ENCODE measurements at regions not wholly inside any gene's neighbourhood (a gene's known extent, or its start where the extent isn't known, plus 50 kb on each side); places are given as distances from the start of the nearest gene placed in this dataset.
A peak's percentile ranks its signal among the peaks of the same experiment; 100 is the strongest.

- H2BK20ac ChIP-seq (ENCODE audit: low read length): no peak overlapping the region
- H3K23me2 ChIP-seq (ENCODE audit: low read depth, low read length): no peaks in the 10 kb centered on the region
- H3K79me1 ChIP-seq (ENCODE audit: low read depth, low read length): no peaks in the 10 kb centered on the region
- no peak overlapping the region for H2BK15ac ChIP-seq (ENCODE audit: low read length)
- no peak overlapping the region for H3K4me2 ChIP-seq (ENCODE audit: insufficient read depth in 1 of 2, low read depth in 2 of 2, low read length in 2 of 2)
- CTCF ChIA-PET (ENCODE audit: partially characterized antibody): interaction anchor here (0.7 to 0.8 kb wide), 2 partner anchors 7 to 10 kb away, joined by 3 read pairs; no protein-coding TSS in a partner anchor
- no peak overlapping the region for H3K14ac ChIP-seq (ENCODE audit: insufficient read length)
- FAIRE-seq (no peak), DNase-seq (ENCODE audit: low read depth in 1 of 2, low spot score in 2 of 2) (no peak)
- no peak overlapping the region for H3K56ac ChIP-seq (replicated peaks; ENCODE audit: insufficient read length, low read depth, low read length)
- no peak overlapping the region for H4K5ac ChIP-seq (ENCODE audit: insufficient read length, low read depth, low read length)
- 90% methylated on average over 8 of the region's 8 CpGs; no CpG with 5 or more reads in 1 of the 2 experiments for WGBS, 2 experiments (ENCODE audit: extremely low coverage in 1 of 2, insufficient coverage in 1 of 2, insufficient read length in 1 of 2, insufficient replicate concordance in 2 of 2, low coverage in 1 of 2, low lambda C conversion rate in 2 of 2, missing lambda C conversion rate in 1 of 2)
- H3K36me3 ChIP-seq (ENCODE audit: control insufficient read depth in 2 of 4, insufficient read depth in 4 of 4, low read length in 3 of 4): no peaks in the 10 kb centered on the region
- no peak overlapping the region for H2AK5ac ChIP-seq (ENCODE audit: low read depth, low read length)
- no peak overlapping the region for H3K23ac ChIP-seq (ENCODE audit: insufficient read length)
- no peak overlapping the region for H3K18ac ChIP-seq (ENCODE audit: extremely low read depth, low read length)
- H3K9ac ChIP-seq (replicated peaks in 1 of 4; ENCODE audit: extremely low read depth in 1 of 4, low read depth in 3 of 4, low read length in 3 of 4): no peak overlapping the region
- no peak overlapping the region for H3K4me3 ChIP-seq (ENCODE audit: extremely low read depth in 1 of 4, insufficient read depth in 2 of 4, low read depth in 3 of 4, low read length in 4 of 4)
- no peaks in the 10 kb centered on the region for H3K27me3 ChIP-seq (replicated peaks in 1 of 4; ENCODE audit: control insufficient read depth in 3 of 4, extremely low read depth in 1 of 4, insufficient read depth in 3 of 4, low read length in 3 of 4)
- TF ChIP-seq RAD21 (IDR thresholded peaks at IDR 0.05 in 1 of 2, conservative IDR thresholded peaks at IDR 0.05 in 1 of 2; ENCODE audit: low read depth in 2 of 2, low read length in 2 of 2) (peak in 1 of 2 experiments; percentile 30; a peak in 1 of 4 replicates), CREB1 (IDR thresholded peaks at IDR 0.05) (no peak), MAX (IDR thresholded peaks at IDR 0.05) (peak; percentile 56; the same call in 1 of the 2 replicates), CTCF (IDR thresholded peaks at IDR 0.05; ENCODE audit: control extremely low read depth in 1 of 3, insufficient read depth in 1 of 3, low read depth in 1 of 3, low read length in 3 of 3) (peak in 2 of 3 experiments; percentile 15 to 44; a peak in 2 of 4 replicates)
- no peak overlapping the region for H4K91ac ChIP-seq (replicated peaks; ENCODE audit: insufficient read length, low read length)
- H3K27ac ChIP-seq (ENCODE audit: low read depth, low read length): no peak overlapping the region
- POLR2A ChIA-PET (ENCODE audit: partially characterized antibody): no interaction called here
- no peak overlapping the region for H2BK12ac ChIP-seq (ENCODE audit: low read depth, low read length)
- no peaks in the 10 kb centered on the region for H3K79me2 ChIP-seq (ENCODE audit: control insufficient read depth in 1 of 2, insufficient read depth in 2 of 2, low read length in 2 of 2)
- no peak overlapping the region for H4K8ac ChIP-seq (ENCODE audit: extremely low read depth, insufficient read depth, low read length)
- no peak overlapping the region for H2AFZ ChIP-seq (ENCODE audit: low read length)
- H3K9me3 ChIP-seq (ENCODE audit: insufficient read depth in 2 of 2, low read depth in 1 of 2, low read length in 1 of 2): no peaks in the 10 kb centered on the region
- H4K20me1 ChIP-seq (replicated peaks in 1 of 2; ENCODE audit: control insufficient read depth in 1 of 2, insufficient read depth in 2 of 2, low read length in 2 of 2): no peaks in the 10 kb centered on the region
- H3K4me1 ChIP-seq (replicated peaks in 1 of 4; ENCODE audit: control insufficient read depth in 3 of 4, insufficient read depth in 4 of 4, low read length in 3 of 4): no peaks in the 10 kb centered on the region
- no peak overlapping the region for H3K4ac ChIP-seq (replicated peaks; ENCODE audit: insufficient read length, low read depth, low read length)
- no peak overlapping the region for H2BK120ac ChIP-seq (replicated peaks; ENCODE audit: low read depth, low read length)
- no peak overlapping the region for H2BK5ac ChIP-seq (ENCODE audit: low read depth, low read length)
Observed at GRCh38 chr16:65342231-65342866, 220.5 kb upstream of the CDH11 start.

All from H1 (cell line).